CD14-positive monocyte (primary cell): ENCODE measurements at regions not wholly inside any gene's neighbourhood (a gene's known extent, or its start where the extent isn't known, plus 50 kb on each side); places are given as distances from the start of the nearest gene placed in this dataset.

Experiments used
- DNase-seq, 3 donors: peaks; one replicate each; pipeline ENCODE4 v3.0.0-alpha.2; 2011 to 2022
- H2AFZ ChIP-seq: 2 replicates; pipeline ENCODE4 v1.6.0; 2012; ENCODE audit warnings: mild to moderate bottlenecking, low read depth, low read length, inconsistent platforms; ENCODE audit not compliant: insufficient read depth, poor library complexity, severe bottlenecking
- H3K27ac ChIP-seq, 2 donors: 1 replicate in 1 of 2; 2 replicates in 1 of 2; pipeline ENCODE4 v1.5.1; 2012 to 2013; ENCODE audit warnings: low read length in 2 of 2, control low read depth in 1 of 2, inconsistent platforms in 1 of 2, low read depth in 1 of 2, mild to moderate bottlenecking in 1 of 2
- H3K27me3 ChIP-seq, 2 donors: one replicate each; pipeline versions ENCODE4 v1.6.0 to v1.6.1; 2011 to 2013; ENCODE audit warnings: low read length in 2 of 2; ENCODE audit not compliant: control insufficient read depth in 2 of 2, insufficient read depth in 2 of 2
- H3K36me3 ChIP-seq, 2 donors: replicated peaks in 1 of 2; 1 replicate in 1 of 2; 2 replicates in 1 of 2; pipeline versions ENCODE4 v1.5.1 to v1.6.1; 2012 to 2013; ENCODE audit warnings: low read length in 2 of 2, control low read depth in 1 of 2, inconsistent platforms in 1 of 2, mild to moderate bottlenecking in 1 of 2; ENCODE audit not compliant: insufficient read depth in 2 of 2, control insufficient read depth in 1 of 2
- H3K4me1 ChIP-seq, 2 donors: 1 replicate in 1 of 2; 2 replicates in 1 of 2; pipeline versions ENCODE4 v1.5.1 to v1.6.1; 2012 to 2013; ENCODE audit warnings: low read length in 2 of 2, control low read depth in 1 of 2, inconsistent platforms in 1 of 2, mild to moderate bottlenecking in 1 of 2, moderate library complexity in 1 of 2; ENCODE audit not compliant: insufficient read depth in 2 of 2, control insufficient read depth in 1 of 2
- H3K4me2 ChIP-seq: replicated peaks from 2 replicates; pipeline ENCODE3; 2012; ENCODE audit warnings: low read length, moderate library complexity, mild to moderate bottlenecking; ENCODE audit not compliant: poor library complexity, severe bottlenecking; ENCODE audit errors: extremely low read depth
- H3K4me3 ChIP-seq, 3 experiments: fragments of 200-600 bp in 1 of 3; sonication (generic) in 1 of 3; replicated peaks in 1 of 3; 1 replicate in 2 of 3; 2 replicates in 1 of 3; pipeline ENCODE4 v1.5.1; 2011 to 2013; ENCODE audit warnings: low read length in 3 of 3, mild to moderate bottlenecking in 3 of 3, control low read depth in 2 of 3, low read depth in 2 of 3, inconsistent platforms in 1 of 3, moderate library complexity in 1 of 3
- H3K79me2 ChIP-seq: 2 replicates; pipeline ENCODE4 v1.6.0; 2012; ENCODE audit warnings: mild to moderate bottlenecking, control low read depth, inconsistent platforms, low read length, moderate library complexity; ENCODE audit not compliant: insufficient read depth
- H3K9ac ChIP-seq: 2 replicates; pipeline ENCODE4 v1.6.0; 2017; ENCODE audit warnings: low read length, mild to moderate bottlenecking; ENCODE audit not compliant: insufficient read depth, poor library complexity, severe bottlenecking
- H3K9me3 ChIP-seq, 2 donors: replicated peaks in 1 of 2; 1 replicate in 1 of 2; 2 replicates in 1 of 2; pipeline versions ENCODE4 v1.5.1 to v1.6.1; 2012 to 2013; ENCODE audit warnings: low read length in 2 of 2, control low read depth in 1 of 2; ENCODE audit not compliant: control insufficient read depth in 1 of 2, insufficient read depth in 1 of 2
- H4K20me1 ChIP-seq: 2 replicates; pipeline ENCODE4 v1.6.0; 2012; ENCODE audit warnings: mild to moderate bottlenecking, low read length, control low read depth, moderate library complexity; ENCODE audit not compliant: insufficient read depth
- H3K27ac Mint-ChIP-seq, 7 donors: one replicate each; pipeline ENCODE4 v1.8.0; 2020; ENCODE audit warnings: mild to moderate bottlenecking in 7 of 7, mixed read lengths in 7 of 7, moderate library complexity in 6 of 7, inconsistent platforms in 2 of 7
- H3K27me3 Mint-ChIP-seq, 3 donors: one replicate each; pipeline ENCODE4 v1.8.0; 2021 to 2022; ENCODE audit warnings: low read depth in 3 of 3, mild to moderate bottlenecking in 3 of 3, mixed read lengths in 3 of 3, moderate library complexity in 3 of 3, inconsistent platforms in 1 of 3
- H3K36me3 Mint-ChIP-seq, 2 donors: one replicate each; pipeline ENCODE4 v1.8.0; 2020; ENCODE audit warnings: mixed read lengths in 2 of 2, inconsistent platforms in 1 of 2, mild to moderate bottlenecking in 1 of 2
- H3K4me1 Mint-ChIP-seq: one replicate; pipeline ENCODE4 v1.8.0; 2020; ENCODE audit warnings: mild to moderate bottlenecking, mixed read lengths
- H3K4me3 Mint-ChIP-seq, 2 donors: one replicate each; pipeline ENCODE4 v1.8.0; 2020; ENCODE audit warnings: mild to moderate bottlenecking in 2 of 2, mixed read lengths in 2 of 2, moderate library complexity in 1 of 2
- H3K9me3 Mint-ChIP-seq, 7 donors: one replicate each; pipeline ENCODE4 v1.8.0; 2020 to 2022; ENCODE audit warnings: mixed read lengths in 7 of 7, mild to moderate bottlenecking in 6 of 7, moderate library complexity in 6 of 7, inconsistent platforms in 2 of 7
- CTCF ChIP-seq: fragments of 200-600 bp; IDR thresholded peaks from one replicate; pipeline ENCODE4 v1.8.0; 2022; ENCODE audit warnings: antibody characterized with exemption, mild to moderate bottlenecking
- WGBS: methylation state at CpG from one replicate; pipeline ENCODE4 v1.1.5; 2013; ENCODE audit warnings: missing lambda C conversion rate; ENCODE audit not compliant: insufficient coverage; 5-methylcytosine and 5-hydroxymethylcytosine counted together
- intact Hi-C, 2 donors: fragments of 100-400 bp; cut with micrococcal nuclease; formaldehyde crosslinking; loops; one replicate each; pipeline versions ENCODE4 v1.15.0 to v1.15.1; 2023

- Mint-ChIP-seq H3K4me1 (no peaks in the 10 kb centered on the region), H3K4me3 (no peak overlapping the region), H3K9me3 (peaks cover 0 to 4% (median 0%) of the 10 kb centered on the region in 7 donors), H3K27ac (no peak overlapping the region), H3K27me3 (peaks cover 0 to 2% (median 0%) of the 10 kb centered on the region in 3 donors), H3K36me3 (no peaks in the 10 kb centered on the region)
- H3K36me3 ChIP-seq: no peaks in the 10 kb centered on the region
- intact Hi-C loops: no loop called here
- no peaks in the 10 kb centered on the region for H3K4me1 ChIP-seq
- no peak overlapping the region for H3K4me3 ChIP-seq
- no peak overlapping the region for H3K4me2 ChIP-seq
- no peak overlapping the region for H2AFZ ChIP-seq
- no peaks in the 10 kb centered on the region for H4K20me1 ChIP-seq
- no CpG with 5 or more reads among the region's 2 CpGs for WGBS
- H3K27me3 ChIP-seq: no peaks in the 10 kb centered on the region
- DNase-seq: no peak
- H3K9me3 ChIP-seq: no peaks in the 10 kb centered on the region
- no peak overlapping the region for H3K9ac ChIP-seq
- TF ChIP-seq CTCF: no peak
- H3K27ac ChIP-seq: no peak overlapping the region
- no peaks in the 10 kb centered on the region for H3K79me2 ChIP-seq
These were observed 1142.5 kb upstream of the IGFBP7 start for GRCh38 chr4:58252656-58253055.

GRCh38 chr4:58247792-58248191 is 1137.6 kb upstream of the IGFBP7 start:
- Mint-ChIP-seq H3K27me3 (peaks cover 0 to 2% (median 0%) of the 10 kb centered on the region in 3 donors), H3K36me3 (no peaks in the 10 kb centered on the region), H3K4me1 (no peaks in the 10 kb centered on the region), H3K4me3 (no peak overlapping the region), H3K27ac (no peak overlapping the region), H3K9me3 (peaks cover 0 to 4% (median 2%) of the 10 kb centered on the region in 7 donors)
- Histone ChIP-seq H3K4me2 (no peak overlapping the region), H3K4me3 (no peak overlapping the region), H3K27ac (no peak overlapping the region), H3K9me3 (no peaks in the 10 kb centered on the region), H2AFZ (no peak overlapping the region), H3K27me3 (no peaks in the 10 kb centered on the region), H3K36me3 (no peaks in the 10 kb centered on the region), H3K4me1 (no peaks in the 10 kb centered on the region), H4K20me1 (no peaks in the 10 kb centered on the region), H3K79me2 (no peaks in the 10 kb centered on the region), H3K9ac (no peak overlapping the region)
- DNase-seq: no peak
- TF ChIP-seq CTCF: no peak
- 67% methylated on average over 1 of the region's 3 CpGs for WGBS
- intact Hi-C loops: no loop called here
